ENCODE measurements at regions not wholly inside any gene's neighbourhood (a gene's known extent, or its start where the extent isn't known, plus 50 kb on each side); places are given as distances from the start of the nearest gene placed in this dataset.

- H3K4me3 ChIP-seq (replicated peaks; ENCODE audit: low read depth, low read length): no peak overlapping the region
- TF ChIP-seq CTCF (IDR thresholded peaks at IDR 0.05; ENCODE audit: low read length, missing control alignments): no peak
- no peak for DNase-seq (ENCODE audit: low read depth)
Measured at GRCh38 chr3:77943598-77943997, 903.7 kb downstream of the ROBO2 start.

DNA sequence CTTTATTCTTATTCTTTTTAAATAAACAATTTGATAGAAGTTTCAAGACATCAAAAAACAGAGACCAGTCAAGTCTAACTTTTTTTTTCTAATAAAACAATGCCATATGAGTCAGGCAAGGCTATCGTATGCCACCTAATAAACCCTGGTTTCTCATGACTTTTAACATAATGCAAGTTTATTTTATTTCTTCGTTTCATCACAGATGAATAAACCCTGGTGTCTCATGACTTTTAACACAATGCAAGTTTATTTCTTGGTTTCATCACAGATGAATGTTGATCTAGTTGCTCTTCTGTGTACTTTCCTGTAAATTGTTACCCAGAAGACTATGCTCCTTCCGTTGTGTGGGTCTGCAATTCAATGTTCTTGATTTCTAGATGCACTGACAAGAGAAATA is 905.4 kb downstream of the ROBO2 start:
- no peak for DNase-seq (ENCODE audit: low read depth)
- H3K4me3 ChIP-seq (replicated peaks; ENCODE audit: low read depth, low read length): no peak overlapping the region
- no peak for TF ChIP-seq CTCF (IDR thresholded peaks at IDR 0.05; ENCODE audit: low read length, missing control alignments)

- TF ChIP-seq CTCF (IDR thresholded peaks at IDR 0.05; ENCODE audit: low read length, missing control alignments): no peak
- no peak overlapping the region for H3K4me3 ChIP-seq (replicated peaks; ENCODE audit: low read depth, low read length)
- no peak for DNase-seq (ENCODE audit: low read depth)
Measured at GRCh38 chr3:77947671-77948070, 907.8 kb downstream of the ROBO2 start.

DNA sequence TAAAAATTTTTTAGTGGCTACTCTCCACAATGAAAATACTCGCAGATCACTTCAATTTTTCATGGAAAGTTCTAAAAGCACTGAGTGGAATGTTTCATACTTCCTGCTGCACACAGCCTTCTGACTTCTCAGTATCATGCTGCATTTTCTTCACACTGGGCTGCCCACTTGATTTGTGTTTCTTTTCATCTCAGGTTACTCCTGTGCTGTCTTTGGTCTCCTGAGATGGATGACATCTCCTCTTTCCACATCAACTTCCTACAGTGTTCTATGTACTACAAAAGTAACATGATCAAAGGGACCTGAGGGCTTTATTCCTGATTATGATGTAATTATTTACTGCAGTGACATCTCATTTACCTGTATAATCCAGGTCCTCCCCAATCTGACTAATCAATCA is 927.7 kb downstream of the ROBO2 start:
- DNase-seq (ENCODE audit: low read depth): no peak
- TF ChIP-seq CTCF (IDR thresholded peaks at IDR 0.05; ENCODE audit: low read length, missing control alignments): no peak
- H3K4me3 ChIP-seq (replicated peaks; ENCODE audit: low read depth, low read length): no peak overlapping the region

- no peak for DNase-seq (ENCODE audit: low read depth)
- no peak overlapping the region for H3K4me3 ChIP-seq (replicated peaks; ENCODE audit: low read depth, low read length)
Measured at GRCh38 chr3:77976079-77976478, 936.2 kb downstream of the ROBO2 start.

GRCh38 chr3:78003090-78003489 is 963.2 kb downstream of the ROBO2 start:
- no peak for DNase-seq (ENCODE audit: low read depth)
- no peak for TF ChIP-seq CTCF (IDR thresholded peaks at IDR 0.05; ENCODE audit: low read length, missing control alignments)

More at GRCh38 chr3:77976079-77976478, 936.2 kb downstream of the ROBO2 start:
- TF ChIP-seq CTCF (IDR thresholded peaks at IDR 0.05; ENCODE audit: low read length, missing control alignments): no peak

DNA sequence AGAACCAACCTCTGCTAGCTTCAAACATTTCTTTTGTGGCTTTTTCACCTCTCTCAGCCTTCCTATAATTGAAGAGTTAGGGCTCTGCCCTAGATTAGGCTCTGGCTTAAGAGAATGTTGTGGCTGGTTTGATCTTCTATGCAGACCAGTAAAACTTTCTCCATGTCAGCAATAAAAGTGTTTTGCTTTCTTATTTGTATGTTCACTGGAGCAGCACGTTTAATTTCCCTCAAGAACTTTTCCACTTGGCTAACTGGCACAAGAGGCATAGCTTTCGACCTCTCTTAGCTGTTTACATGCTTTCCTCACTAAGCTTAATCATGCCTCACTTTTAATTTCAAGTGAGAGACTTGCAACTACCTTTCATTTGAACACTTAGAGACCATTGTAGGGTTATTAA is 964.7 kb downstream of the ROBO2 start:
- no peak for TF ChIP-seq CTCF (IDR thresholded peaks at IDR 0.05; ENCODE audit: low read length, missing control alignments)
- no peak for DNase-seq (ENCODE audit: low read depth)

More at GRCh38 chr3:78003090-78003489, 963.2 kb downstream of the ROBO2 start:
- H3K4me3 ChIP-seq (replicated peaks; ENCODE audit: low read depth, low read length): no peak overlapping the region

More for the DNA sequence above, 964.7 kb downstream of the ROBO2 start:
- no peak overlapping the region for H3K4me3 ChIP-seq (replicated peaks; ENCODE audit: low read depth, low read length)

Data from fibroblast of pulmonary artery (primary cell).